ELR (cell line): ENCODE measurements at regions not wholly inside any gene's neighbourhood (a gene's known extent, or its start where the extent isn't known, plus 50 kb on each side); places are given as distances from the start of the nearest gene placed in this dataset.
A peak's percentile ranks its signal among the peaks of the same experiment; 100 is the strongest.
"Not testable (repeated sequence)": the region's sequence is repeated elsewhere in the genome, so short reads cannot be mapped to it uniquely, and the experiment has no call there.

Experiments used
- DNase-seq: peaks from one replicate; pipeline ENCODE4 v3.0.0-alpha.2; 2015; ENCODE audit warnings: low read depth

GRCh38 chr2:61774351-61774750, 79.5 kb downstream of the FAM161A start:
- DNase-seq = no peak

GRCh38 chr2:61771904-61772845, 81.7 kb downstream of the FAM161A start:
- DNase-seq = no peak

GRCh38 chr2:61770746-61771145, 83.1 kb downstream of the FAM161A start:
- peak; percentile 76 for DNase-seq

- DNase-seq = peak; percentile 47
These were observed 83.6 kb downstream of the FAM161A start for GRCh38 chr2:61770298-61770697.

- DNase-seq = peak; percentile 29
These were observed 84.7 kb downstream of the FAM161A start for GRCh38 chr2:61769093-61769675.

- peak; percentile 98 for DNase-seq
These were observed 89.6 kb downstream of the FAM161A start for GRCh38 chr2:61764035-61764800.

- DNase-seq = peak; percentile 91
These were observed 90.2 kb downstream of the FAM161A start for GRCh38 chr2:61763605-61764034.

- peak; percentile 47 for DNase-seq
These were observed 91.6 kb downstream of the FAM161A start for GRCh38 chr2:61762292-61762691.

- DNase-seq = peak; percentile 90
These were observed 94.1 kb downstream of the FAM161A start for GRCh38 chr2:61759718-61760117.

- peak; percentile 67 for DNase-seq
These were observed 94.9 kb downstream of the FAM161A start for GRCh38 chr2:61759005-61759404.

- no peak for DNase-seq
These were observed 95.7 kb downstream of the FAM161A start for GRCh38 chr2:61758159-61758558.

- no peak for DNase-seq
These were observed 100.3 kb downstream of the FAM161A start for GRCh38 chr2:61753512-61753911.

- DNase-seq = no peak
These were observed 103.2 kb downstream of the FAM161A start for GRCh38 chr2:61750624-61751023.

GRCh38 chr2:61742955-61743354, 110.9 kb downstream of the FAM161A start:
- no peak for DNase-seq

- no peak for DNase-seq
These were observed 116.0 kb downstream of the FAM161A start for GRCh38 chr2:61737841-61738240.

GRCh38 chr2:61736953-61737352, 116.9 kb downstream of the FAM161A start:
- no peak for DNase-seq

- no peak for DNase-seq
These were observed 120.3 kb downstream of the FAM161A start for GRCh38 chr2:61733563-61733962.

GRCh38 chr2:61732787-61733186, 121.1 kb downstream of the FAM161A start:
- no peak for DNase-seq

GRCh38 chr2:61727746-61728145, 126.1 kb downstream of the FAM161A start:
- peak; percentile 12 for DNase-seq

- DNase-seq = peak; percentile 5
These were observed 127.2 kb downstream of the FAM161A start for GRCh38 chr2:61726456-61727209.

GRCh38 chr2:61723364-61723763, 130.5 kb downstream of the FAM161A start:
- not testable (repeated sequence) for DNase-seq

- DNase-seq = no peak
These were observed 131.1 kb downstream of the FAM161A start for GRCh38 chr2:61722800-61723199.
